8988T (cell line): ENCODE measurements at regions not wholly inside any gene's neighbourhood (a gene's known extent, or its start where the extent isn't known, plus 50 kb on each side); places are given as distances from the start of the nearest gene placed in this dataset.

Experiments
- DNase-seq: peaks from one replicate; pipeline ENCODE4 v3.0.0; 2011

DNA sequence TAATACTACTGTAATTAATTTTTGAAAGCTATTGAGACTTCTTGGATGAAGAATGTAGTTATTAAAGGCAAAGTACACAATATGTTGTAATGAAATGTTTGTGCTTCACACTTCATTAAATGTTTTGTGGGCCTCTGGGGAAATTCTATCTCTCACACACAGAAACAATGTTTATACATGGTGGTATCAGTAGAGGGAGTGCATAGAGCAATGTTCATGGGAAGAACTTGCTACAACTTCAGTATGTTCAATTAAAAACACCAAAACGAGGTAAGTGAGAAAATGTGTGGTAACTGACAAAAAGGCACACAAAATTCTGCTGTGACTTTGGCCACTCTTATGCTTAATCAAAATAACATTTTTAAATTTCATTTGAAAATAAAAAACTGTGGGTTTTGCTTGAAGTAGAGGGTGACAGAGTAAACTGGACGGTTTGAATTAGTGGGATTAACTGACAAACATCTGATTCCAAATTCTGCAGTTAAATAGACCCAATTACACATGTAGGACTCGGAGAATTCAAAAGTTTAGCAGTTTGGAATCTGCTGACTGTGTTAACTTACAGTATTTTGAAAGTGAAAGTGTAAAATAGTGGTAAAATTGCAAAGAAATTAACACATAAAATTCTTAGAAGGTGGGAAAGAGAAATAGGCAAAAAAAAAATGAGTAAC lies 111.4 kb upstream of the TTC29 start:
- DNase-seq: no peak

DNA sequence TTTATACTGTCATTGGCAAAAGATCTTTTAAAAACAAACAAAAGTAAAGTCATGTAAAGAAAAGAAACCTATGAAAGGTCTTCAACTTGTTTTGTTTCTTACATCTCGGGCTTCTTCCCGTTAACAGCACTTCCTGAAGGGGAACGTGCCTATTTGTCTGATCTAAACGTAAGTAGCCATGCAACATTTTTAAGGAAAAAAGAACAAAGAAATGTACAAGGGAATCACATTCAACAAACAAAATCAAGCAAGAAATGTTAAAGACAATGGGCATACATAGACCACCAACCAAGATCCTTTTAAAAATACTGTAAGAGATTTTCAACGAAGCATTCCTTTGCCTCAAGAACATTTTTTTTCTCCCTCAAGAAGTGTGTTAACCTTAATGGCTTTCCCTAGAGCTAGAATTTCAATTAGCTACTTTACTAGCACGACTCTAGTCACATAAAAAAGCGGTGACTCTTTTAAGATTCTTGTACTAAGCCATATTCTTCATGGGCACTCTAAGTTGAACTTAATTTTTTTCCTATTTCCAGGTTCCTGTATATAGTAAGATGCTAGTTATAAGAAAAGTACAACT lies 112.0 kb upstream of the TTC29 start:
- no peak for DNase-seq

DNA sequence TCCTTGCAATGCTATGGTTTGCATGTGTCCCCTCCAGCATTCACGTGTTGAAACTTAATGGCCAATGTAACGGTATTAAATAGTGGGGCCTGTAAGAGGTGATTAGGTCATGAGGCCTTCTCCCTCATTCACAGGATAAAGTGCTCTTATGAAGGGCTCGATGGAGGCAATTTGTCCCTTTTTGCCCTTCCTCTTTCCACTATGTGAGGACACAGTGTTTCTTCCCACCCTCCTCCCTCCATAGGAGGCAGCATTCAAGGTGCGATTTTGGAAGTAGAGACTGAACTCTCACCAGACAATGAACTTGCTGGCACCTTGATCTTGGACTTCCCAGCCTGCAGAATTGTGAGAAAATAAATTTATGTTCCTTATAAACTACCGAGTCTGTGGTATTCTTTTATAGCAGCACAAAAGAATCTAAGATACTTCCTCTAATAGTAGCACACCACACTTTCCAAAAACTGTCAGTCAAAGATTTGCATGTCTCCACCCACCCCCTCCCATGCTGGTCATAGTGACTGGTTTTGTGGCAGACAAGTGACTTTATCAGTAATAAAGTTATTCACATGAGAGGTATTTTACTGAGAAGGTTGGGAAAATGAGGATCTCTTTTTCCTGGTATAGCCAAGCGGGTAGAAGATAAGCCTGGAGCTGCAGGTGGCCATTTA lies 113.5 kb upstream of the TTC29 start:
- DNase-seq: no peak

DNA sequence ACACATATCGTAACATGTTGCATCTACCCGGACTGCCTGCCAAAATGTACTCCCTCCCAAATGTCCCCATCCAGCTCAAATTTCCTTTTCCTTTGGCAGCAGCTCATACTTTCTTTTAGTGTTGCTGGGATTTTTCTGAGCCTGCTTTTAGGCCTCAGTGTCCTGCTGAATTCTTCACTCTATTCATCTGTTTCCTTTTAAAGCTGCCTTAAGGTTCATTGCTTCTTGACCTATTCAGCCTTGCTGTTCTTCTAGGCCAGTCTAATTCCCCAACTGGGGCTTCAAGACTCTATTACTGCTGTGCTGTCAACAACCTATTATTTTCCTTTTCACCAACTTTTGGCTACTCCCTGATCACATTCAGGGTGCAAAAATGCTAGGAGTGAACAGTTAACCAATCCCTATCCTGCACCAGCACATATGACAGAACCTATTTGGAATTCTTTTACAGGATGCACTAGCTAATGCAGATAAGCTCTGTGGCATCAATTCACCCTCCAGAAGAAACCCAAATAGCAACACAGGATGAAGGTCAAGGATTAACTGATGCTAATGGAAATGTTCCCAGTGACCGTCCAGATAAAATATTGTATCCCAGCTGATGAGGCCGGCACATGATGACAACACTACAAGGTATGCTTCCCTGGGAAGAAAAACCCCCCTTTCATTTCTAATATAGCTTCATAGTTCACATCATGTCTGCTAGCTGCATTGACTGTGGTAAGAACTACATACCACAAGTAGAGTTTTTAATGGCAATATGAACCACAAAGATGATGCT lies 114.7 kb upstream of the TTC29 start:
- DNase-seq: no peak

DNA sequence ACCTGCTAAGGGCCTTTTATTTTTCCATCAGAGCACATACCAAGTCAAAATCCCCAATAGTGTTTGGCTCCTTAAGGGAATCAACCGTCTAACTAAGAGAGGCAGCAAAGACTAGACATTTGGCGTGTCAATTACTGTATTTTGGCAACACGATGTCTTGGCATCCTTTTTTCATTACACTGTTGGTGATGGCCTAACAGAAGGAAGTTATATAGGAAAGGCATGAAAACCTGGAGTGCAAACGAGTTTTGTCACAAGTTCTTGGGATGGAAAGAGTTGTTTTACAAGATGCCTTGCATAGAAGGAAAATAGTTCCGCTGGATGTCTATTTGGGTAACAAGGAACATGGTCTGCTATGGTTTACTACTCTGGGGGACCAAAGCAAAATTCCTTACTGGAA lies 119.2 kb upstream of the TTC29 start:
- no peak for DNase-seq

DNA sequence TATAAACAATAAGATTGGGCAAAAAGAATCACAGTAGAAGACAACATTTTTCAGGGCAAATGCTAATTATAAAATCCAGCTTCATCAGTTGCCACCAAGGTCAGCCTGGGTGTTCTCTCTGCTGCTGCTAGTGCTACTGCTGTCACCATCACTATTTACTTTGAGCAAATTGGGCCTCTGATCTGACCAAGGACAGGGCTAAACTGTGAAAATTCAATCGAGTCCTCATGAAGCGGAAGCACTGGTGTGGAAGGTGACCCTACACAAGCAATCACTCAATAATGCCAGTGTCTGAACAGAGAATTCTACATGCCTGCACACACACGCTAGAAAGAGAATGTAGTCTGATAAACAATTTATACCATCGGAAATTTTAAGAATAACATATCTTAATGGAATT lies 122.9 kb upstream of the TTC29 start:
- no peak for DNase-seq

DNA sequence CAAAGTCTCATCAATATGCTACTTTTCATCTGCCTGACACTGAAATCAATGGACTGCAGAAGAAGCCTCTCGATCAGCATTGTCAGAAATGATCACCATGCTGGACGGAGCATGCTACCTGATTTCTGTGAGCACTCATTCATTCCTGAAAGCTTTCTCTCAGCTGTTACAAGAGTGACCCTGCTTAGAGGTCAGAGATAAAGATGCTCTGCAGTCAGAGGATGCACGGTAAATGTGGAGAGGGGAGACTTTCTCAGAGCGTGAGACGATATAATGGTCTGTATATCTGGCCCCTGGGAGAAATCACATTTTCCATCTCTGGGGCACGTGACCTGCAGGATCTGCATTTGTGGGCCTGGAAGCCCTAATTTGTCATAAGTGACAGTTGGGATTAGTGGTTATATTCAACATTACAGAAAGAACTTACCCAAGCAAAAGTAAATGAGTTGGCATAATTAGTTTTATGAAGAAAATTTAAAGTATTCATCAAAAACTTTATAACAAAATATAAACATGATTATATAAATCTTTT lies 125.6 kb upstream of the TTC29 start:
- no peak for DNase-seq

DNA sequence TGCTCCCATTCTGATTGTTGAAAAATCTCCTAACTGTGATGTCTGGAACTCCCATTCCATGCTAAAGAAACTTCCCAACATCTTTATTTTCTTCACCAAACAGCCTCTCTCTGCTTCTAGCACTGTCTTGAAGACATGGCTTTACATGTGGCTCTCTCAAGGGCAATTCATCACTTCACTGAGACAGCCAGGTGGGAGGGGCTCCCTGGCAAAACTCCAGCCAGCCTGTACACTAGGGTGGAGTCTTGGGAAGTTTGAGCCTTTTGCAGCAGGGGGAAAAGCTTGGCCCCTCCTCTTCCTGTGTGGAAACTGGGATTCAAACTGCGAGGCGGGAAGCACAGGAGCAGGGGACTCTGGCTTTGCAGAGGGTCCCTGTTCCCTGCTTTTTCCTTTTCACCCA lies 130.5 kb upstream of the TTC29 start:
- no peak for DNase-seq

DNA sequence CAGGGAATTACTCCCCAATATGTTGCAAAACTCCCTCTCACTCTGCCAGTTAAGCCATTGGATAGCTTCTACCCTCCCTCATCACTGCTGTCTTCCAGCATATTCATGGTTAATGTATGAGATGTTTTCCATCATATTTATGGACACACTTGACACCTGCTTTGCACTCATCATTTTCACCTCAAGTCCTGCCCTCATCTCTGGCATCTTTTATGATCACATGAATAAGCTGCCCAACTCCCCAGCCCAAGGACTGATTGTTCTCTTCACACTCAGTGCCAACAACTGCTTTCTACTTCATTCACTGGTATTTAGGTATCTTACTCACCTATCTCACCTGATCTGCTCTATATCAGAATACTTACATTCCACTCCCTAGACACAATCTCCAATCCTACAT lies 131.1 kb upstream of the TTC29 start:
- no peak for DNase-seq

DNA sequence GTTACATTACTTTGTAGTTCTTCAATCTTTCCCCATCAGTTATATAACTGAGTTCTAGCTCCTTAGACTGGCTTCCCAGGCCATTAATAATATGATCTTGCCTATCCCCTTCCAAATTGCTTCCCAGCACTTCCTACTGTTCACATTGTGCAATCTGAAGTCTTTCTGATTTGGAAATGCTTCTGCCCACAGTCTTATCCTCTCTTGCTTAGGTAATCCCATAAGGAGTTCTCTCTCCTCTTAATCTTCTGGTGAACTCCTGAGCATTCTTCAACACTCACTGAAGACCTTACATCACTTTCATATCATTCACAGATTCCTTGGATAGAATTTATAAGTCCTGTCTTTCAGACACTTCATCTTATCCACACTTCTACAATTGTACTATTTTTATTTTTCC lies 132.7 kb upstream of the TTC29 start:
- no peak for DNase-seq

DNA sequence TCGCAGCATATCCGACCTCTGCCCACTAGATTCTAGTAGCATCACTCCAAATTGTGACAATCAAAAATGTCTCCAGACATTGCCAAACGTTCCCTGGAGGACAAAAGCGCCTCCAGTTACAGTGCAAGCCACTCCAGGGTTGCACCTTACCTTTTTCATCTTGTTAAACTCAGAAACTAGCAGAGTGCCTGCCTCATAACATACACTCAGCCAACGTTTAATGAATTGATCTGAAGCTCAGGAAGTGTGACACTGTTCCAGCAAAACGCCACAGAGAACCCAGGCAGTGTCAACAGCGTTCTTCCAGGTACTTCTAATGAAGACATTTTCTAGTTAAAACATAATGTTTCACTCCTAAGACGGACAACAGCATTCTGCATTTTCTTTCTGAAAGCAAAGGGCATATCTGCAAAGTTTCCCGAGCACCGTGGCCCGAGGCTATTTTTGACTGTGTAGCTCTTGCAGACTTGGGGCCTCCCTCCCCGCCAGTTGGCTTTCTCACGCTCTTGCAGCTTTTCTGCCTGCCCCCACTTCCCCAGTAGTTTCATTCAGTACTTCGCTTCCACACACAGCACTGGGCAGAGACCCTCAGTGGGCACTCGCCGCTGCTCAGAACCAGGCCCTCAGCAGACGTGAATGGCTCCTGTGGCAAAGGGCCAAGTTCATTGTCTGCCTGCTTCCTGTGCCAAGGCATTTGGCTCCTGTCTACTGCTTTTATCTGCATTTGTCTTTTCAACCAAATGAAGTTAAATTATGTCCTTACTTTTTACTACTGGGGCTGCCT lies 133.4 kb upstream of the TTC29 start:
- no peak for DNase-seq

DNA sequence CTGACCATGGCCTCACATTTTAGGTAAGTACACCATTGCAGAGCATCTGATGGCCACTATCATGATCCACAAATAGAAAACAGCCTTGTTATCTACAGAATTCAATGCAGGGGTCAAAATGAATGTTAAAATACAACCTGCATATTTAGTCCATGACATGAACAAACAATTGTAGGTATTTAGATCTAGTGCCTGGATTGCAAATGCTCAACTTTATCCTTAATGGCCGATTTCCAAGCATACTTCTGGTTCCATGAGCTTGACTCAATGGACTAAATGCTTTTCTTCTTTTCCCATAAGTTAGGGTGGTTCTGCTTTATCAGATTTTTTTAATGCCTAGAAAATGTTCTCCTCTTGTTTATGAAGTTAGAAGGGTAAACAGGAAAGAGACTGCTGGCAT lies 139.2 kb upstream of the TTC29 start:
- no peak for DNase-seq

DNA sequence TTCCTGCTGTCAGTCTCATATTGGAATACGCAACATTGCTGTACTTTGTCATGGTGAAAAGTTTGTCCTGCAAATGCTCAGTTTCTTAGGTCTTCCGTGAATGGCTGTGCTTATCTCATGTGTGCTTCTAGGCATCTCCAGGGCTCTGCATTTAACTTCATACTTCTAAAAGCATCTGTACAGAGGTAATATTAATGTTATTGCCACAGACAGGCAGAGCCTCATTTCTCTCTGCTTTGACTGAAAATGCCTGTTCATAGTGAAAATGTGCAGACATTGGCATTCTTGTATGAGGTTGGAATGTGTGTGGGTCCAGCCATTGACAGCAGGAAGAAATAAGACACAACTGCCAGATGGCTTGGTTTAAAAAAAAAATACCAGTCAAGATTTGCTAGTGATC lies 140.1 kb upstream of the TTC29 start:
- no peak for DNase-seq

DNA sequence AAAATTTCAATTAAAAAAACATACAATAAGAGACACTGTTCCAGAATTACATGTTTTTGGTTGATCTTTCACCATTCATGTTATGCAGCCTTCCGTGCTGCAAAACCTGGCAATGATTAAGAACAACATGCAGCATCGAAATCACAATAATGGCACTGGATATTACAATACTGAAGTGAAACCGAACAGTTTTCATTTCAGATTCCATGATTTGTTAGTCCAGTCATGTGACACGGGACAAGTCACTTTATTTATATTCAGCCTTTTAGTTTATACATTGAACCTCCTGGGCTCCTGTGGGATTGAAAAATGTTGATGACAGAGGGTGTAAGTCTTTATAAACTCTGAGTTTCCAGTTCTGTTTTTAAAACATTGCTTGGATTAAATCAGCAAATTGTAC lies 142.5 kb upstream of the TTC29 start:
- no peak for DNase-seq

DNA sequence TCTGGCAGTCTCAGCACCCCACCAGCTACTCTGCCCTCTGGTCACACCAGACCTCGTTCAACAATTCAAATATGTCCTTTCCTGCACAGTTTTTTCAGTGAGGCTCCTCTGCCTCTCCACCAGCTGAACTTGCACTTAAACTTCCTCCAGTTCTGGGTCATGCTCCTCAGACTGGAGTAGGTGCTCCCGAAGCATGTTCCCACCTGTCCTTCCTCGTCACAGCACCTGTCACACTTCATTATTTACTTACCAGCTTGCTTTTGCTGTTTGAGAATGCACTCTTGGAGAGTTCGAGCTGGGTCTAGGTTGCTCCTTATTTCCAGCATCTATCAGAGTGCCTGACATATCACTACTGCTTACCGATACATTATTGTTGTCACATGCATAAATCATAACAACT lies 144.8 kb upstream of the TTC29 start:
- no peak for DNase-seq

DNA sequence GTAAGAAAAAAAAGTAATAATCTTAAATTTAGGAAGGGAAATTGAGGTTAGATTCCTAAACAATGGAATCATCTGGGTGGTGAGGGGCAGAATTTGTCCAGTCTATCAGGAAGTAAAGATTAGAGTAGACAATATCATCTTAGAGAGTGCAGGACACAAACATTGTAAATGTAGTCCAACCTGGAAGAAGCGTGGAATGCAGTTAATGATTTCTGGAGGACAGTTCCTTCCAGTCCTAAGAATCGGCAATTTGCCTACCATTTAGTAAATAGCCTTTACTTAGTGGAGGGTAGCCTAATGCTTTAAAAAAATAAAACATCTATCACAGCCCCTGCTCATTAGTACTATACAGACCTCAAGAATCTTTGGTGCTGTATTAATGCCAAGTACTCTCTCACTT lies 147.5 kb upstream of the TTC29 start:
- no peak for DNase-seq

DNA sequence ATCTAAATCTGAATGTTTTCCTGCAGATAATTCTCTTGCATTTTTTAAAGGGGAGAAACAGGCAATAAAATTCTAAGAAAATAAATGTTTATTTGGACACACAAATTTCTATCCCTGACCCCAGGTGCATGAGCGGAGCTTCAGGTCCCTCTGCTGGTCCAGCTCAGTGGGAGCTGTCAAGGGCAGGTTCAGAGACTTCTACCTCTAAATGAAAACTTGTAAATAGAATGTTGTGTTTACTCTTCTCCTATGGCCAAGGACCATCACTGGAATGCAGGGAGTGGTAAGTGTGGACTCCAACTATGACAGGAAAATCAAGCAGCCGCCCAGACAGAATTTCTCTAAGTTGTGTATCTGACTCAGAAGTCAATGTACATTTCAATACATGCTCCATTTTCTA lies 148.6 kb upstream of the TTC29 start:
- DNase-seq: no peak

DNA sequence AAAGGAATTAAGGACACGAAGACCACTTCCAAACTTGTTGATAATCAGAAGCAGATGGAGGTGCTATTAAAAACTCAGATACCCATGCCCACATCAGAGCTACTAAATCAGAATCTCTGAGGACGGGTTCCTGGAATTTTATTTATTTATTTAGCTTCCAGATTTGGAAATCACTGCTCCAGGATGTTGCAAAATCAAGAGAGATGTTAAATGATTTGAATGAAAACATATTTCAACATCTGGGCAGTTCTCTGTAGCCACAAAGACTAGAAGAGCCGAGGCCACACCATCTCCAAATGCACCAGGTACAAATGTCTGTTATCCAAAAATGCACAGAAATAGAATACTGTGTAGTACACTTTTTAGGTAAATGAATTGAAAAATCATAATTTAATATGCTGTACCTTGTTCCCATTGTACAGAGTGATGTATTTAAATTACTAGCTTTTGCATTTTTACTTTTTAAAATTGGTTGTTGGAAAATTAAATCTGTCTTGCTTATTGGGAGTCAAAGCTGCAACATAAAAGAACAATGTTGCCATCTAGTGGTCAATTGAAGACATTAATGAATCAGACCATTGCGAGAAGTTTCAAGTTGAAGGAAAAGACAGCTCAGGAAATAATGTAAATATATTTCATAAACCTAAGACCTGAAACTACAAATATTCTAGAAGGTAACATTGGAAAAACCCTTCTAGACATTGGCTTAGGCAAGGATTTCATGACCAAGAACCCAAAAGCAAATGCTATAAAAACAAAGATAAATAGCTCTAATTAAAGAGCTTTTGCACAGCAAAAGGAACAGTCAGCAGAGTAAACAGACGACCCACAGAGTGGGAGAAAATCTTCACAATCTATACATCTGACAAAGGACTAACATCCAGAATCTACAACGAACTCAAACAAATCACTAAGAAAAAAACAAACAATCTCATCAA lies 151.3 kb upstream of the TTC29 start:
- no peak for DNase-seq

DNA sequence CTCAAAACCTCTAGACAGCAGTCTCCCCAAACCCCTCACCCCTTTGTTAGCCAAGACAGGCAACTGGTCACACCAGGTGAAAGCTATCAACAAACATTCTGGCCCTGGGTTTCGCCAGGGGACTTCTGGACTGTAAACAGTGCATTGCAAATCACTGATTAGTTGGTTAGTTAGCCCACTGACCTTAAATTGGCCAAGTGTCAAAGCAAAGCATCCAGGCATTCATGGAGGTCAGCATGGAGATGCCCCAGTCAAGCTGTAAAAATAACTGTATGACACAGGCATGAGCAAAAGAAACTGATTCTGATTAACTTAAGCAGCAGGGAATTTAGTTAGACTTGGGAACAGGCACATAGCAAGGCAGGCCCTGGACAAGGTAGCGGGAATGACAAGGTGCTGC lies 156.0 kb upstream of the TTC29 start:
- no peak for DNase-seq

DNA sequence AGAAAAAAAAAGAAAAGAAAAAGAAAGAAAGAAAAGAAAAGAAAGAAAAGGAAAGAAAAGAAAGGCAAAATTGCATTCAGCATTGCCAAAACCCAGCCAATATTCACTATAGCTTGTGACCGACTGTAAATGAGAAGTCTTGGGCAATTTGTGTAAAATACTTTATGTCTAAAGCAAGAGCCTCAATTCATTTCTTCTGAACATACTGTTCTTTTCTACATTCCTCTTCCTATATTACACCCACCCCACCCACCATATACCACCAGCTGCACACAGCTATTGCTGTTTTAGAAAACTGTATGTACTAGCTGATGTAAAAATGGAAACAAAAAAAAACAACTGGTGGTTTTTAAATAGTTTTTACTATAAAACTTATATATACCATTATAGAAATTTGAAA lies 156.9 kb upstream of the TTC29 start:
- DNase-seq: no peak

DNA sequence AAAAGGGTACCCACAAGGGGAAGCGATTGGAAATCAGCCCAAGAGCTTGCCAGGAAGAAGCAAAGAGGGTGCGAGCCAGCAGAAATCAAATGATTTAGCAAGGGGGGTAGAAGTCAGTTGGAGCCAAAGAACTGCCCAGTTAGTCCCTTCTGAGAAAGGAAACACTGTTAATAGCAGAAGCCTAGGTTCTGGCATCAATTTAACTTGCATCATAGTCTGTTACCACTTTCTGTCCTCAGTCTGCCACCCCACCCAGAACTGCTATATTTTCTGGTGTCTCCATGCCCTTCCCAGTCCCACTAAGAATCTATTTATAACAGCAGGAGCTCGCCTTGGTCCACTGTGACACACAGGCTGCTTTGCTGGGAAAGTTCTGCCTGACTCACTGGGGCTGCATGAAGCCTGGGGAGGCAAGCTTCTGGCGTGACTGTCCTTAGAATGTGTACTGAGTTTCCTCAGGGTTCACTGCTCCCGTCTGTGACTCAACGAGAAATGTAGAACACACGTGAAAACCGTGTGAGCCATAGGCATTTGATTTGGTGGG lies 157.8 kb upstream of the TTC29 start:
- no peak for DNase-seq
